HG03432 (cell line): ENCODE measurements at regions not wholly inside any gene's neighbourhood (a gene's known extent, or its start where the extent isn't known, plus 50 kb on each side); places are given as distances from the start of the nearest gene placed in this dataset.
"Not testable (repeated sequence)": the region's sequence is repeated elsewhere in the genome, so short reads cannot be mapped to it uniquely, and the experiment has no call there.

Experiments
- ATAC-seq: cut with Tn5 transposase; IDR thresholded peaks from one replicate; pipeline ENCODE4 v1.9.1; 2021; ENCODE audit warnings: mild to moderate bottlenecking, moderate library complexity; ENCODE audit not compliant: unreplicated experiment

GRCh38 chr2:66317268-66317890 is 117.5 kb upstream of the MEIS1 start:
- no peak for ATAC-seq

DNA sequence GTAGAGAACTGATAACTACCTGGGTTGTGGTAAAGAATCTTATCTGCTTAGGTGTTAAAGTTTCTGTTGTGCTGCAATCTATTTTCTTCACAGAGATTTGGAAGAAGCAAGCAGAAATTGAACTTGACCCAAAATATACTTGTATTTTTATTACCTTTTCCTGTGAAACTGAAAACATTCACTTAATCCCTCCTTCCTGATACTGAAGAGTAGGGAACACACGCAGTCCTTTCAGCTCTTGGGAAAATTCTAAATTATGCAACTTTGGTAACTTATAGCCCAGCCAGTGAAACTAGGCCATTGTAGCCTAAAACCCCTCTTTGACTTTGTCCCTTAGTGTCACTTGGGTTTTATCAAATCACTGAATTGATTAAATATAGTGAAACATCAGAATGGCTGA is 128.4 kb upstream of the MEIS1 start:
- no peak for ATAC-seq

- ATAC-seq = no peak
These were observed 129.2 kb upstream of the MEIS1 start for GRCh38 chr2:66305718-66306117.

DNA sequence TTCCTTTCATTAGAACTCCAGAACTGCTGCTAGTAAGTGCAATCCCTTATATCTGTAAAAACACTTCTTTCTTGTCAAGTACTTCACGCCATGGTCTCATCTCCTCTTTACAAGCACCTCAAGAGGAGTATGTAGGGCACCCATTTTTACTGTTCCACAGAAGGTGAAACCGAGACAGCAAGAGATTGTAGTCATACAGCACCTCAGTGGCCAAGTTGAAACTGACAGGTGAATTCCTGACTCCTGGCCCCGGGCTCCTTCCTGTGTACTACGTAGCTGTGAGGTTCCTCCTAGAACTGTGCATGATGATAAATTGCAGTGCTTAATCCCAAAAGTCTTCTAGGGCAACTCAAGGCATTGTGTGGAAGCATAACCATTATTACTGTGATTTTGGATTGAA is 131.5 kb upstream of the MEIS1 start:
- no peak for ATAC-seq

DNA sequence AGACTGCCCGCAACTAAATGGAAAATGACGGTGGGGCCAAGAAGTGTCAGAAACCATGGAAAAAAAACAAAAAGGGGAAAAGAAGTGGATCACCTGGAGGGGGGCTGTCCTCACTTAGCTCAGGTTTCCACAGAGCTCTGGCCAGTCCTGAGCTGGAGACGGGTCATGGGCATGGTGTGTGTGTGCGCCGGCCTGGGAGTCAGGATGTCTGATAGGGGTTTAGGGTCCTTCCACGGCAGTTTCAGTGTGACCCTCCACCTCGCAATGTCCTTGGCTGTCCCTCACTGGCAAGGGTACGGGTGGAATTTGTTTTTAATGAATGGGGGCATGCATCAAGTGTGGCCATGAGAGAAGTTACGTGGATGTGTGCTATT is 133.2 kb upstream of the MEIS1 start:
- ATAC-seq = no peak

DNA sequence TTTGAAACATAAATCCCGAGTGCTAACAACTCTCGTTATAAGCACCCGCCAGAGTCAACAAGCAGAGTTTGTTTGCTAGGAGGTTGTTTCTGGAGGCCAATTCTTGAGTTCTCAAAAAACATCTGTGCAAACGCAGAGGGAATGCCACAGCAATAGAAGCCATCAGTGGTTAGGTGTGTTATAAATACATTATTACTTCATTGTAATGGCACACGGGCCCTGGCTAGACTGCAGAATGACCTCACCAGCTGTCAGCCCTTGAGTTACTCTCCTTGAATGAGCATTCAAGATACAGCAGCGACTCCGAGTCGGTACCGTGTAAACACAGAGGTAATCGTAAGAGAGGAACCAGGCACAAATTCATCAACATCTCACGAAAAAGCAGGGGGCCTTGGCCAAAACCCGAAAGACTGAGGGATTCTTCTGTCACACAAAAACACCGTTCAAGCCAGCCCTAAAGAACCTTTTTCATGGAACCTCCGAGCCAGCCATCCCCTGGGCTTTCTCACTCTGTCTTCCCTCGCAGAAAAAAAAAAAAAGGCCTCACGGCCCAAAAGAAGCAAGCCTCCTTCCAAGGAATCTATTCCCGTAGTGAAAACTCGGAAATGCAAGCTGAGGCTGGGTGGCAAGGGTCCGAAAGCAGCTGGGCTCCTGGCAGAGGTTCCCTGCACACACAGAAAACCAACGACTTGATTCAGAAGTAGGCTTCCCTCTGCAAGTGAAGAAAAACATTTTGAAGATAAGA is 133.7 kb upstream of the MEIS1 start:
- no peak for ATAC-seq

DNA sequence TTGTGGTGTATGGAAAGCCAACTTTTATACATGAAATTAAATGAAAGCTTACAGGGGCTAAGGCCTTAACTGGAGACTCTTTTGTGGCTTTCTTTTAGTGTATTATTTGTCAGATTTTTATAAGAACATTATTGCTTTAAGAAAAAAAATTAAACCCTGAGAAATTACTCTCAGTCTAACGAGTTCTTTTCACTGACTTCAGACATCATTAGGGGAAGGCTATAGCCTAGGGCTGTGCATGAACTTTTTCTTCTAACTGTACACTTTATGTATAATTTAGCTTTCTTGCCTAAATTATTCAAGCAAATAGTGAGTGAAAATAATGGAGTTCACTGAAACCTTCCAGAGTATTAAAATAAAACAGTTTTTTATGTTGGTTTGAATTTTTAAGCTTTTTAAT is 151.1 kb upstream of the MEIS1 start:
- no peak for ATAC-seq

- no peak for ATAC-seq
These were observed 152.9 kb upstream of the MEIS1 start for GRCh38 chr2:66281980-66282379.

- ATAC-seq = no peak
These were observed 155.9 kb upstream of the MEIS1 start for GRCh38 chr2:66279024-66279423.

DNA sequence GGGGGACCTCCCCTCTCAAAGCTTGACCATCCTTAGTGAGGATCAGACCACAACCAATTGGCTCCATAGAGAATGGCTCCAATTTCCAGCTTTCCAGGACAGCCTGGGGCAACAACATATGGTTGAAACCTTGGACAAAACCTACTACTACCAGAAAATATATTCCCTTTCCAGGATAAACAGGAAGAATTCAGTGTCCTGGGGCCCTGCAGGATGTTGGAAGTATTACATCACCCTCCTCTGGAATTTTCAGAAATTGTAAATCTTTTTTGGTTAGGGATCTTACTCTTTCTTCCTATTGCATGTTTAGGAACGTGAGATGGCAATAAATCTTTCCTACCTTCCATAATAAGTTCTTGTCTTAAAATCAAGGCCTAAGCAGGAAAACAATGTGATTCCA is 158.9 kb upstream of the MEIS1 start:
- ATAC-seq = no peak

DNA sequence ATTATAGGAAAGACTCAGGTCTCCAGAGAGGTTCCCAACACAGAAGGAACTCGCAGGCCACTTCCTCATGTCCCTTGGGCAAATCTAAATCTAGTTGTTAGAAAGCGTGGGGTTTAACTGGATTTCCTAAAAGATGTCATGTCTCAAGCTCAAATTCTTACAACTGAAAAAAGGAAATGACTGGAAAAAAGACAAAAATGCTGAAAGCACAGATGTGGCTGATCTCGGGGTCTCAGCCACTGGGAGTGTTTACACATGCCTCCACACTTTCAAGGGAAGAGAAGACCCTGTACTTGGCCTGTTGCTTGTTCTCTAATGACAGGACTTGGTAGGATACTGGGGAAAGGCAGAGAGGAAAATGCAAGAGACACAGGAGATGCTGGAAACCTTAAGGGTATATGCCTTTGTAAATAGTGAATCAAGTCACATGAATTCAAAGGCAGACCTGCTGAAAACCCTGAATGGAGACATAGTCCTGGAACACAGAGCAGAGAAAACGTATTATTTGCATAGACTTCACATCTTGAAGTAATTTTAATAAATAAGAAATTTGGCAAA is 160.9 kb upstream of the MEIS1 start:
- no peak for ATAC-seq

GRCh38 chr2:66272751-66273150 is 162.2 kb upstream of the MEIS1 start:
- no peak for ATAC-seq

- no peak for ATAC-seq
These were observed 163.1 kb upstream of the MEIS1 start for GRCh38 chr2:66271777-66272176.

DNA sequence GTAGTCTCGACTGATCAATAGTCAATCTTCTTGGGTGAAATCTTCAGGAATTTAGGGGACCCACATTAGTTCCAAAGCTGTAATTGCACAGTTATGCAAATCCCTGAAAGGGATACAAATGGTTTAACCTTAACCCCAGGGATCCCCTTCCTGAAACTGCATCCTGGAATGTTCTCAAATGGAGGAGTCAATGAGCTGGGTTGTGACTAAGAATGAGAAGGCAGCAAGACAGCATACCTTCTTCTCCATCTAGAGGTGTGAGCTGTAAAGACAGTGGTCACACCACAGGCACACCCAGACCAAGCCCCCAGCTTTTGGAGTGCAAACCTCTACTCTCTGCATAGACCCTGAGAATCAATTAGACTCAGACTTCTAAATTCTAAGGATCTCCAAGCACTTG is 164.7 kb upstream of the MEIS1 start:
- no peak for ATAC-seq

- no peak for ATAC-seq
These were observed 165.8 kb upstream of the MEIS1 start for GRCh38 chr2:66269166-66269565.

DNA sequence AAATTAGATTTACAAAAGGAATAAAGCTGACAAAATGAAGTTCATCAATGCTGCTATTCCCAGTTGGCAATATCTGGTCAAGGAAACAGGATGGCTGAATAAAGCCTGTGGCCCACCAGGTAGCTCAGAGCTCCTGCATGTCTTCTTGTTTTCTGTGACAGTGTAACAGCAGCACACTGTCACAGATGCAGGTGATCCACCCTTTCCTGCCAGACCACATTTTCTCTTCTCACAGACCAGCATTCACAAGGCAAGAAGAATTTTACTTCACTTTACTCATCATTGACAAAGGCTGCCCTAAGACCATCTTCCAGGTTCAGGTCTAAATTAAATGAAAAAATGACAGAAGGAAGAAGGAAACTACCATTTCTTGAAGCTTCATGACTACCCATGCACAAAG is 166.2 kb upstream of the MEIS1 start:
- no peak for ATAC-seq

- no peak for ATAC-seq
These were observed 170.6 kb upstream of the MEIS1 start for GRCh38 chr2:66264354-66264753.

DNA sequence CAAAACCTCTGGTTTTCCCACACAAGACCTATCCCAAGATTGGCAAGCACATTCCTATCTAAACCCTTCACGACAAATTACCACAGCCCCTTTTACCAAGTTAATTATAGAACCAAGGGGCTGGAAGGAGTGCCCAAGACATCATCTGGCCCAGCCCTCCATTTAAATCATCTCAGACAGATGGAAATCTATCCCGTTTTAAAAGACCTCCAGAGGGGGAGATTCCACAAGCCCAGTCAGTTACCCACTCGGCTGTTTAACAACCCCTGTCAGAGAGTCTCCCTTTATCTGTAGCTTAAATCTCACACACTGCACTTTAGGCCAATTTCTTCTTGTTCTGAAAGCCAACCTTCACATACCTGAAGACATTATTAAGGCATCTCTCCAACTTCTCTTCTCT is 179.1 kb upstream of the MEIS1 start:
- no peak for ATAC-seq

- no peak for ATAC-seq
These were observed 179.8 kb upstream of the MEIS1 start for GRCh38 chr2:66255136-66255535.

- no peak for ATAC-seq
These were observed 181.9 kb upstream of the MEIS1 start for GRCh38 chr2:66253066-66253465.

- ATAC-seq = no peak
These were observed 182.8 kb upstream of the MEIS1 start for GRCh38 chr2:66252109-66252508.

DNA sequence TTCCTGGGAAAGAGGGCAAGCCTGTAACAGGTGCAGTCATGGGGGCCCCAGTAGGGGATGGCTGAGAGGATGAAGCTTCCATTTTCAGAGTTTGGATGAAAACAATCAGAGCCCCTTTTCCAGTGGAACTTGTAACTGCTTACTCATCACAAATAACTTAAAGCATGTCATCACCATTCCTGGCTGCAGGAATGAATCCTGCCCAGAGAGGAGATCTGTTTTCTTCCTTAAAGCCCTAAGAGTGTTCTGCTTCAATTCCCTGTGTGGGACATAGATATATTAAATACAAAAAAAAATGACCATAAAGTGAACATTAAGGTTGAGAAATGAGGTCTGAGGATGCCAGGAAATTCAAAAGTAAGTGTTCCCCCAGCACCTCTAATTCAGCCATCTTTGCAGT is 183.4 kb upstream of the MEIS1 start:
- no peak for ATAC-seq

- not testable (repeated sequence) for ATAC-seq
These were observed 185.8 kb upstream of the MEIS1 start for GRCh38 chr2:66249089-66249488.
